ENCODE measurements at regions not wholly inside any gene's neighbourhood (a gene's known extent, or its start where the extent isn't known, plus 50 kb on each side); places are given as distances from the start of the nearest gene placed in this dataset.

DNA sequence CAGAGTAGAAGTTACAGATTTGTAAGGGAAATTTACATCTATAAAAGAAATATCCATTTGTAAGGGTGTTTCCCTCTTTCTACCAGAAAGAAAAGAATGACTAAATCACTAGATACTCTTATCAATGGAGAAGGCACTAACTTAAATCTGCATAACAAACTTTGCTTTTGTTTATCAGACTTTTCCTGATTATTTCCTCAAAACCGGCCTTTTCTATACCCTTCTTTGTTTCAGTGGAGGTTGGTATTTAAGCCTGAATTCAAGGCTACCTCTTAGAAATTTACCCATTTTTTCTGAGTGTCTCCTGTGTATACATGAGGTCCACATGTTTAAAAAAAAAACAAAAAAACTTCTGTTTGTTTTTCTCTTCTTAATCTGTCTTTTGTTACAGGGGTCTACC lies 80.4 kb upstream of the GRPR start:
- no peak for TF ChIP-seq EZH2 (IDR thresholded peaks at IDR 0.05; ENCODE audit: borderline replicate concordance, low read depth, low read length, severe bottlenecking)
- TF ChIP-seq, protein P1, sequence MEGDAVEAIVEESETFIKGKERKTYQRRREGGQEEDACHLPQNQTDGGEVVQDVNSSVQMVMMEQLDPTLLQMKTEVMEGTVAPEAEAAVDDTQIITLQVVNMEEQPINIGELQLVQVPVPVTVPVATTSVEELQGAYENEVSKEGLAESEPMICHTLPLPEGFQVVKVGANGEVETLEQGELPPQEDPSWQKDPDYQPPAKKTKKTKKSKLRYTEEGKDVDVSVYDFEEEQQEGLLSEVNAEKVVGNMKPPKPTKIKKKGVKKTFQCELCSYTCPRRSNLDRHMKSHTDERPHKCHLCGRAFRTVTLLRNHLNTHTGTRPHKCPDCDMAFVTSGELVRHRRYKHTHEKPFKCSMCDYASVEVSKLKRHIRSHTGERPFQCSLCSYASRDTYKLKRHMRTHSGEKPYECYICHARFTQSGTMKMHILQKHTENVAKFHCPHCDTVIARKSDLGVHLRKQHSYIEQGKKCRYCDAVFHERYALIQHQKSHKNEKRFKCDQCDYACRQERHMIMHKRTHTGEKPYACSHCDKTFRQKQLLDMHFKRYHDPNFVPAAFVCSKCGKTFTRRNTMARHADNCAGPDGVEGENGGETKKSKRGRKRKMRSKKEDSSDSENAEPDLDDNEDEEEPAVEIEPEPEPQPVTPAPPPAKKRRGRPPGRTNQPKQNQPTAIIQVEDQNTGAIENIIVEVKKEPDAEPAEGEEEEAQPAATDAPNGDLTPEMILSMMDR (IDR thresholded peaks at IDR 0.05; ENCODE audit: borderline replicate concordance, extremely low read depth, low read length, poor library complexity, severe bottlenecking): no peak
